Esophagus squamous epithelium (tissue), 4 donors: ENCODE measurements at regions not wholly inside any gene's neighbourhood (a gene's known extent, or its start where the extent isn't known, plus 50 kb on each side); places are given as distances from the start of the nearest gene placed in this dataset.
"Not testable (repeated sequence)": the region's sequence is repeated elsewhere in the genome, so short reads cannot be mapped to it uniquely, and the experiment has no call there.

ENCODE experiments used
- CTCF ChIP-seq, 6 experiments: fragments of 450-650 bp in 4 of 6; fragments of 200-600 bp in 2 of 6; sonication (generic) in 2 of 6; IDR thresholded peaks; one replicate each; pipeline ENCODE4 v1.5.1; 2016 to 2019; ENCODE audit warnings: antibody characterized with exemption in 6 of 6, mild to moderate bottlenecking in 4 of 6, moderate library complexity in 4 of 6
- POLR2A ChIP-seq, 4 donors: fragments of 450-650 bp; IDR thresholded peaks; one replicate each; pipeline ENCODE4 v1.6.1; 2017; ENCODE audit warnings: antibody characterized with exemption in 4 of 4, mild to moderate bottlenecking in 4 of 4, moderate library complexity in 3 of 4

- not testable (repeated sequence) for TF ChIP-seq CTCF, POLR2A (IDR thresholded peaks at IDR 0.05)
Measured at GRCh38 chr11:3493152-3493551, 114.2 kb upstream of the ZNF195 start.
